OCI-LY3 (cell line): ENCODE measurements at regions not wholly inside any gene's neighbourhood (a gene's known extent, or its start where the extent isn't known, plus 50 kb on each side); places are given as distances from the start of the nearest gene placed in this dataset.

Experiments
- H2AFZ ChIP-seq: fragments of 200-600, 300-600 bp; shearing (Covaris generic); 2 replicates; pipeline ENCODE4 v1.6.0; 2014; ENCODE audit warnings: antibody characterized with exemption, low read depth, low read length
- H3K27ac ChIP-seq: fragments of 200-600, 300-600 bp; sonication (generic); 2 replicates; pipeline ENCODE4 v1.5.1; 2014; ENCODE audit warnings: mild to moderate bottlenecking, low read length, moderate library complexity, mixed read lengths
- H3K27me3 ChIP-seq: fragments of 200-600, 300-600 bp; sonication (generic); 2 replicates; pipeline ENCODE4 v1.6.1; 2014; ENCODE audit warnings: low read depth, low read length, mixed read lengths
- H3K36me3 ChIP-seq: fragments of 200-600, 300-600 bp; sonication (generic); replicated peaks from 2 replicates; pipeline ENCODE3; 2014; ENCODE audit warnings: low read depth, low read length, mixed read lengths
- H3K4me1 ChIP-seq: fragments of 300-600, 200-600 bp; sonication (generic); 2 replicates; pipeline ENCODE4 v1.6.1; 2014; ENCODE audit warnings: low read length, mixed read lengths
- H3K4me2 ChIP-seq: fragments of 200-600, 300-600 bp; sonication (generic); 2 replicates; pipeline ENCODE4 v1.6.1; 2014; ENCODE audit warnings: low read length, mixed read lengths
- H3K4me3 ChIP-seq: fragments of 300-600, 200-600 bp; sonication (generic); 2 replicates; pipeline ENCODE4 v1.5.1; 2014; ENCODE audit warnings: antibody characterized with exemption, mild to moderate bottlenecking, low read length, moderate library complexity
- H3K79me2 ChIP-seq: fragments of 300-600, 200-600 bp; shearing (Covaris generic); 2 replicates; pipeline ENCODE4 v1.6.1; 2014; ENCODE audit warnings: mild to moderate bottlenecking, low read length, mixed read lengths
- H3K9ac ChIP-seq: fragments of 300-600, 200-600 bp; shearing (Covaris generic); 2 replicates; pipeline ENCODE4 v1.6.0; 2014; ENCODE audit warnings: mild to moderate bottlenecking, low read length, moderate library complexity
- H3K9me3 ChIP-seq: fragments of 200-600, 300-600 bp; shearing (Covaris generic); 2 replicates; pipeline ENCODE4 v1.6.1; 2014; ENCODE audit warnings: low read length, mixed read lengths; ENCODE audit not compliant: insufficient read depth
- H4K20me1 ChIP-seq: fragments of 200-600, 300-600 bp; sonication (generic); 2 replicates; pipeline ENCODE4 v1.6.1; 2016; ENCODE audit warnings: low read length, mixed read lengths; ENCODE audit not compliant: insufficient read depth
- CTCF ChIP-seq: fragments of 200-600, 300-600 bp; sonication (generic); IDR thresholded peaks from 2 replicates; pipeline ENCODE4 v1.5.1; 2014; ENCODE audit warnings: antibody characterized with exemption, low read length, low read depth
- EZH2phosphoT487 ChIP-seq: fragments of 200-600 bp; shearing (Covaris generic); IDR thresholded peaks from 2 replicates; pipeline ENCODE4 v1.6.1; 2018; ENCODE audit warnings: antibody characterized with exemption, mixed run types, low read depth

DNA sequence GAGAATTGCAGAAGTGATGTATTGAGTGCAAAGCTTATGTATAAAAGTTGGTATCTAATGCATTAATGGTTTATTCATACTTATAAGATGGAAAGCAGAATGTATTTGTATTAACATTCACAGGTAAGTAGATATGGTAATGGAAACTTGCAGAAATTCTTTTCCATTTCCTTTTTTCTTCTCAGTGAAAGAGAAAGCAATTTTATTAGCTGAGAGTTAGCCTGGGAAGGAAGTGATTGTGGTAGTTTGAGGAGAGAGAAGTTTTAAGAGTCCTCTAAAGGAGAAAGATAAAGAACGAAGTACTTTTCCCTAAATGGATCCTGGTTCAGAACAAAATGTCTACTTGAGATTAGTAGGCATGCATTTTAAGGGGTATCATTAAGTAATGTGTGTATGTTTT is 60.1 kb upstream of the OSTN start:
- Histone ChIP-seq H2AFZ (no peak overlapping the region), H4K20me1 (no peaks in the 10 kb centered on the region), H3K4me1 (peaks cover 22% of the 10 kb centered on the region), H3K27ac (no peak overlapping the region), H3K27me3 (no peaks in the 10 kb centered on the region), H3K79me2 (no peaks in the 10 kb centered on the region), H3K9ac (no peak overlapping the region), H3K36me3 (no peaks in the 10 kb centered on the region), H3K9me3 (no peaks in the 10 kb centered on the region), H3K4me3 (no peak overlapping the region), H3K4me2 (no peak overlapping the region)
- no peak for TF ChIP-seq EZH2phosphoT487
- no peak for TF ChIP-seq CTCF

GRCh38 chr3:191137708-191138107 is 61.3 kb upstream of the OSTN start:
- TF ChIP-seq CTCF = no peak
- no peak for TF ChIP-seq EZH2phosphoT487

GRCh38 chr3:191136347-191136746 is 62.7 kb upstream of the OSTN start:
- Histone ChIP-seq H3K4me2 (no peak overlapping the region), H3K36me3 (no peaks in the 10 kb centered on the region), H3K79me2 (no peaks in the 10 kb centered on the region), H2AFZ (no peak overlapping the region), H3K9me3 (no peaks in the 10 kb centered on the region), H3K4me3 (no peak overlapping the region), H3K4me1 (peaks cover 20% of the 10 kb centered on the region), H4K20me1 (no peaks in the 10 kb centered on the region), H3K27me3 (no peaks in the 10 kb centered on the region), H3K9ac (no peak overlapping the region), H3K27ac (no peak overlapping the region)
- TF ChIP-seq CTCF (peak; percentile 72), EZH2phosphoT487 (no peak)

More at GRCh38 chr3:191137708-191138107, 61.3 kb upstream of the OSTN start:
- H3K4me1 ChIP-seq = peaks cover 20% of the 10 kb centered on the region
- H3K27me3 ChIP-seq = no peaks in the 10 kb centered on the region
- H3K9me3 ChIP-seq = no peaks in the 10 kb centered on the region
- H2AFZ ChIP-seq = no peak overlapping the region
- H4K20me1 ChIP-seq = no peaks in the 10 kb centered on the region
- H3K79me2 ChIP-seq = no peaks in the 10 kb centered on the region
- H3K36me3 ChIP-seq = no peaks in the 10 kb centered on the region
- H3K27ac ChIP-seq = no peak overlapping the region
- H3K4me2 ChIP-seq = no peak overlapping the region
- no peak overlapping the region for H3K9ac ChIP-seq
- no peak overlapping the region for H3K4me3 ChIP-seq

DNA sequence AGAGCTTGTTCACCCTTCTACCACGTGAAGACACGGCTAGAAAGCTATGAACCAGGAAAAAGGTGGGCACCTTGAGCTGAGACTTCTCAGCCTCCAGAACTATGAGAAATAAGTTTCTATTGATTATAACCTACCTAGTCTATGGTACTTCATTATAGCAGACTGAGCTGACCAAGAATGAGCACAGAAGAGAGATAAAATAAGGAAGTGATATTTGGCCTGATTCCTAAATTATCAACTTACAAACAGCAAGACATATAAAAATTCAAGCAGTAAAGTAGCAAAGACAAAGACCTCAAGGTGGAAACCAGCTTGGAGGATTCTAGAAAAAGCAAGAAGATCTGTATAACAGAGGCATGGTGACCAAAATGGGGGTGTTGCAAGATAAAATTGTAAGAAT is 63.9 kb upstream of the OSTN start:
- Histone ChIP-seq H3K9me3 (no peaks in the 10 kb centered on the region), H4K20me1 (no peaks in the 10 kb centered on the region), H3K9ac (no peak overlapping the region), H3K27me3 (no peaks in the 10 kb centered on the region), H2AFZ (no peak overlapping the region), H3K4me3 (no peak overlapping the region), H3K27ac (no peak overlapping the region), H3K4me1 (peaks cover 20% of the 10 kb centered on the region), H3K36me3 (no peaks in the 10 kb centered on the region), H3K4me2 (peak overlapping the region; percentile 43), H3K79me2 (no peaks in the 10 kb centered on the region)
- TF ChIP-seq EZH2phosphoT487 (no peak), CTCF (no peak)
